ENCODE measurements at regions not wholly inside any gene's neighbourhood (a gene's known extent, or its start where the extent isn't known, plus 50 kb on each side); places are given as distances from the start of the nearest gene placed in this dataset.

DNA sequence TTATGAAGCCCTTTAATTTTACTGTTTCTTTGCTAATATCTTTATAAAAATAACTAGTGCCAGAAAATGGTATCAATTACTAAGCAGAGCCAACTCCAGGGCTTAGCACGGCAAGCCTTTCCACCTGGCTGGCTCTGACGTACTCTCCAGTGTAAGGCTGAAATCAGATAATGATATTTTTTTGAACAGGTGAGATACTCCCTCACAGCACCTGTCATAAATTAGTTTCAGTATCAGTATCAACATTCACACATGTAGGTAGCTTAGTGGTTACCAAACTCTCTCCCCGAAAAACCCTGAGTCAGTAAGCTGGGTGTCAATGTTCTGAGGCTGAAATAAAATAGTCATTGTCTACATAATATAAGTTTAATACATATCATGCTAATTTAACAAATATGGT is 710.1 kb downstream of the SQOR start:
- no peak overlapping the region for H2AFZ ChIP-seq (ENCODE audit: insufficient read depth, low read length, poor library complexity)
- H3K4me3 ChIP-seq (ENCODE audit: low read depth, low read length): no peak overlapping the region
- no peak overlapping the region for H3K27ac ChIP-seq (ENCODE audit: low read depth, low read length)
- H3K4ac ChIP-seq (ENCODE audit: low read depth, low read length): no peak overlapping the region
- no peak overlapping the region for H3K14ac ChIP-seq (ENCODE audit: low read length)
- H3K18ac ChIP-seq (ENCODE audit: low read length): no peak overlapping the region
- H2BK120ac ChIP-seq (ENCODE audit: insufficient read depth, low read length, poor library complexity): no peak overlapping the region
- no peaks in the 10 kb centered on the region for H3K79me2 ChIP-seq (ENCODE audit: control insufficient read depth, insufficient read depth, low read length, poor library complexity)
- H3K23ac ChIP-seq (ENCODE audit: low read length): no peak overlapping the region
- DNase-seq: no peak
- no peak overlapping the region for H2BK12ac ChIP-seq (ENCODE audit: low read length)
- H2BK5ac ChIP-seq (ENCODE audit: low read depth, low read length, poor library complexity): no peak overlapping the region
- H3K27me3 ChIP-seq (ENCODE audit: insufficient read depth, low read length): no peaks in the 10 kb centered on the region
- H3K4me2 ChIP-seq (ENCODE audit: low read length): no peak overlapping the region
- no peak overlapping the region for H4K8ac ChIP-seq (ENCODE audit: low read depth, low read length)
- no peaks in the 10 kb centered on the region for H3K4me1 ChIP-seq (ENCODE audit: control insufficient read depth in 1 of 2, insufficient read depth in 2 of 2, low read length in 2 of 2)
- no peak overlapping the region for H3K9ac ChIP-seq (ENCODE audit: low read length)
- no CpG with 5 or more reads among the region's 3 CpGs for WGBS (ENCODE audit: extremely low coverage, insufficient coverage, insufficient read length)
- no peak overlapping the region for H2AK5ac ChIP-seq (ENCODE audit: low read length)
- H3K9me3 ChIP-seq (ENCODE audit: insufficient read depth, low read depth, low read length): peaks cover 2% of the 10 kb centered on the region
- no peak overlapping the region for H4K12ac ChIP-seq (ENCODE audit: low read depth, low read length)
- no peak overlapping the region for H4K91ac ChIP-seq (ENCODE audit: low read depth, low read length)
- no peaks in the 10 kb centered on the region for H3K36me3 ChIP-seq (ENCODE audit: control insufficient read depth in 1 of 2, insufficient read depth in 2 of 2, low read length in 2 of 2)
- H3K79me1 ChIP-seq (ENCODE audit: low read length): no peaks in the 10 kb centered on the region

DNA sequence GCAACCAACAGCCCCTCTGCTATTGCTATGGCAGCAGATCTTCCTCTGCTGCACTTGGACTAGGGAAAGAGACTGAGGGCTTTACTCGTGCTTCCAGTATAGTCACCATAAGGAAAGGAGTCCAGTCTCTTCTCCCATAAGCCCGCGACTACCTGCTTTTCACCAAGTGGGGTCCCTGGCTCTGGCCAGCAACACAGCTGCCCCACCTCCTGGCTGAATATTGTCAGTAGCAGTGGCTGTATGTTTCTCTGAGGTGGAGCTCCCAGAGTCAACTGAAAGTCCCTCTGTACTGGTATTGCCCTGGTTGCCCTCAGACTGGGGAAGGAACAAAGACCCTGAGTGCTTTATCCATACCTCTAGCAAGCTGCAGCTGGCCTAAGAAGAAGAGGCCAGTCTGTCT is 719.6 kb downstream of the SQOR start:
- no CpG with 5 or more reads among the region's 3 CpGs for WGBS (ENCODE audit: extremely low coverage, insufficient coverage, insufficient read length)

DNA sequence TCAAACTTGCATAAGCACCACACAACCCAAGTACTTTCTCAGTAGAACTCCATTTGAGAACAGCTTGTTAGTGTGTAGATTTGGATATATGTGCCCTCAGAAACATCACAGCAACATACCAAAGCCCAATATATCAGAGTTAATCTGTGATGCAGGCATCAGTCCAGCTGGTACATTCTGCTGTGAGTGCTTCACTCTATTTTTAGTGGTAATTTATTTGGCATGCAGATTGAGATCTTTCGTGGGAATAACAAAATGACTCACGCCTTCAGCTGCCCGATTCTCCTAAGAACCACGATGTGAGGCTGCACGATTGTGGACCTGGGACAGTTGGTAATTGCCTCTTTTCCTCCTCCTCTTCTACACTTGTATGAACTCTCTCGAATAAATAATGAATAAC is 730.7 kb downstream of the SQOR start:
- H3K14ac ChIP-seq (ENCODE audit: low read length): no peak overlapping the region
- H3K79me2 ChIP-seq (ENCODE audit: control insufficient read depth, insufficient read depth, low read length, poor library complexity): no peaks in the 10 kb centered on the region
- no peak overlapping the region for H3K4me2 ChIP-seq (ENCODE audit: low read length)
- no peaks in the 10 kb centered on the region for H3K27me3 ChIP-seq (ENCODE audit: insufficient read depth, low read length)
- no peak overlapping the region for H2BK120ac ChIP-seq (ENCODE audit: insufficient read depth, low read length, poor library complexity)
- H3K4me3 ChIP-seq (ENCODE audit: low read depth, low read length): no peak overlapping the region
- no peak overlapping the region for H2AK5ac ChIP-seq (ENCODE audit: low read length)
- H2BK12ac ChIP-seq (ENCODE audit: low read length): no peak overlapping the region
- no peak overlapping the region for H3K18ac ChIP-seq (ENCODE audit: low read length)
- H3K9ac ChIP-seq (ENCODE audit: low read length): no peak overlapping the region
- no peak overlapping the region for H4K8ac ChIP-seq (ENCODE audit: low read depth, low read length)
- H3K79me1 ChIP-seq (ENCODE audit: low read length): no peaks in the 10 kb centered on the region
- no peak overlapping the region for H2AFZ ChIP-seq (ENCODE audit: insufficient read depth, low read length, poor library complexity)
- H3K36me3 ChIP-seq (ENCODE audit: control insufficient read depth in 1 of 2, insufficient read depth in 2 of 2, low read length in 2 of 2): no peaks in the 10 kb centered on the region
- no peak overlapping the region for H2BK5ac ChIP-seq (ENCODE audit: low read depth, low read length, poor library complexity)
- DNase-seq: peak; percentile 26 to 64
- H4K91ac ChIP-seq (ENCODE audit: low read depth, low read length): no peak overlapping the region
- no peak overlapping the region for H4K12ac ChIP-seq (ENCODE audit: low read depth, low read length)
- no peak overlapping the region for H3K27ac ChIP-seq (ENCODE audit: low read depth, low read length)
- no CpG with 5 or more reads among the region's 6 CpGs for WGBS (ENCODE audit: extremely low coverage, insufficient coverage, insufficient read length)
- H3K9me3 ChIP-seq (ENCODE audit: insufficient read depth, low read depth, low read length): no peaks in the 10 kb centered on the region
- no peaks in the 10 kb centered on the region for H3K4me1 ChIP-seq (ENCODE audit: control insufficient read depth in 1 of 2, insufficient read depth in 2 of 2, low read length in 2 of 2)
- no peak overlapping the region for H3K4ac ChIP-seq (ENCODE audit: low read depth, low read length)
- H3K23ac ChIP-seq (ENCODE audit: low read length): no peak overlapping the region

More for the DNA sequence above, 719.6 kb downstream of the SQOR start:
- H3K27ac ChIP-seq (ENCODE audit: low read depth, low read length): no peak overlapping the region
- H3K36me3 ChIP-seq (ENCODE audit: control insufficient read depth in 1 of 2, insufficient read depth in 2 of 2, low read length in 2 of 2): no peaks in the 10 kb centered on the region
- no peak overlapping the region for H3K9ac ChIP-seq (ENCODE audit: low read length)
- H3K18ac ChIP-seq (ENCODE audit: low read length): no peak overlapping the region
- no peak overlapping the region for H3K23ac ChIP-seq (ENCODE audit: low read length)
- H2BK120ac ChIP-seq (ENCODE audit: insufficient read depth, low read length, poor library complexity): no peak overlapping the region
- H3K4me3 ChIP-seq (ENCODE audit: low read depth, low read length): no peak overlapping the region
- H4K12ac ChIP-seq (ENCODE audit: low read depth, low read length): no peak overlapping the region
- no peak overlapping the region for H3K4ac ChIP-seq (ENCODE audit: low read depth, low read length)
- H3K4me1 ChIP-seq (ENCODE audit: control insufficient read depth in 1 of 2, insufficient read depth in 2 of 2, low read length in 2 of 2): no peaks in the 10 kb centered on the region
- H3K27me3 ChIP-seq (ENCODE audit: insufficient read depth, low read length): no peaks in the 10 kb centered on the region
- no peaks in the 10 kb centered on the region for H3K79me2 ChIP-seq (ENCODE audit: control insufficient read depth, insufficient read depth, low read length, poor library complexity)
- no peak overlapping the region for H2AK5ac ChIP-seq (ENCODE audit: low read length)
- no peak overlapping the region for H4K91ac ChIP-seq (ENCODE audit: low read depth, low read length)
- H2AFZ ChIP-seq (ENCODE audit: insufficient read depth, low read length, poor library complexity): no peak overlapping the region
- no peak overlapping the region for H2BK12ac ChIP-seq (ENCODE audit: low read length)
- H2BK5ac ChIP-seq (ENCODE audit: low read depth, low read length, poor library complexity): no peak overlapping the region
- H4K8ac ChIP-seq (ENCODE audit: low read depth, low read length): no peak overlapping the region
- H3K4me2 ChIP-seq (ENCODE audit: low read length): no peak overlapping the region
- H3K14ac ChIP-seq (ENCODE audit: low read length): no peak overlapping the region
- DNase-seq: no peak
- no peaks in the 10 kb centered on the region for H3K9me3 ChIP-seq (ENCODE audit: insufficient read depth, low read depth, low read length)
- H3K79me1 ChIP-seq (ENCODE audit: low read length): no peaks in the 10 kb centered on the region

DNA sequence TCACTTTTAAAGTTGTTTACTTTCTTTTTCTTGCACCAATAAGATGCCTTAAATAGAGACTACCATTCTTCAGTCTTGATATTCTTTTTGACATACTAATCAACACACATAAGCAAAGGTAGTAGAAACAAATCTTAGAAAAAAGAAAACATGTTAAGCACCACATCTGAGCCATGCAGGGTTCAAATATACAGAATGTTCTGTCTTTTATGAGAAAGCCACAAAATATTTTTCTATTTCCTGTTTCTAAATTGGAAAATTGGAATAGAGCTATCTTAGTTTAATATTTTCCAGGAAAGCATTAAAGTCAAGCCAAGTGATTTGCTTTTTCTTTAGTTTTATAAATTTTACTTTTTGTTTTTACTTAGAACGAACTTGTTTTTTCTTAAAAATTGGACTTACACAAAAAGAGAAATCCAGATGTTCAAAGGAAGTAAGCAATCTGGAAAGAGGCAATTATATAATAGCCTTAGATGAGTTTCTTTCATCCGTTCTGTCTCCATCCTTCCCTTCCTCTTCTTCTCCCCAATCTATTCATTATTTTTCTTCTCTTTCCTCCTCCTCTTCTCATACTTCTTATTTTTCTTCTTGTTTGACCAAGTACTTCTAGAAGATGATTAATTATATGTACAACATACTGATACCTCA is 731.7 kb downstream of the SQOR start:
- no peaks in the 10 kb centered on the region for H3K4me1 ChIP-seq (ENCODE audit: control insufficient read depth in 1 of 2, insufficient read depth in 2 of 2, low read length in 2 of 2)
- H3K14ac ChIP-seq (ENCODE audit: low read length): no peak overlapping the region
- H3K23ac ChIP-seq (ENCODE audit: low read length): no peak overlapping the region
- H3K4me2 ChIP-seq (ENCODE audit: low read length): no peak overlapping the region
- no peaks in the 10 kb centered on the region for H3K79me2 ChIP-seq (ENCODE audit: control insufficient read depth, insufficient read depth, low read length, poor library complexity)
- H2AFZ ChIP-seq (ENCODE audit: insufficient read depth, low read length, poor library complexity): no peak overlapping the region
- no peak overlapping the region for H3K4ac ChIP-seq (ENCODE audit: low read depth, low read length)
- no peak overlapping the region for H3K27ac ChIP-seq (ENCODE audit: low read depth, low read length)
- no peak overlapping the region for H4K8ac ChIP-seq (ENCODE audit: low read depth, low read length)
- H3K27me3 ChIP-seq (ENCODE audit: insufficient read depth, low read length): no peaks in the 10 kb centered on the region
- H3K9ac ChIP-seq (ENCODE audit: low read length): no peak overlapping the region
- no peak overlapping the region for H4K91ac ChIP-seq (ENCODE audit: low read depth, low read length)
- H3K9me3 ChIP-seq (ENCODE audit: insufficient read depth, low read depth, low read length): no peaks in the 10 kb centered on the region
- H2BK120ac ChIP-seq (ENCODE audit: insufficient read depth, low read length, poor library complexity): no peak overlapping the region
- H3K79me1 ChIP-seq (ENCODE audit: low read length): no peaks in the 10 kb centered on the region
- no peak for DNase-seq
- H2BK5ac ChIP-seq (ENCODE audit: low read depth, low read length, poor library complexity): no peak overlapping the region
- H3K36me3 ChIP-seq (ENCODE audit: control insufficient read depth in 1 of 2, insufficient read depth in 2 of 2, low read length in 2 of 2): no peaks in the 10 kb centered on the region
- H2BK12ac ChIP-seq (ENCODE audit: low read length): no peak overlapping the region
- no peak overlapping the region for H2AK5ac ChIP-seq (ENCODE audit: low read length)
- H3K4me3 ChIP-seq (ENCODE audit: low read depth, low read length): no peak overlapping the region
- WGBS (ENCODE audit: extremely low coverage, insufficient coverage, insufficient read length): no CpG with 5 or more reads among the region's 2 CpGs
- H4K12ac ChIP-seq (ENCODE audit: low read depth, low read length): no peak overlapping the region
- H3K18ac ChIP-seq (ENCODE audit: low read length): no peak overlapping the region
